Endothelial cell of umbilical vein (primary cell): ENCODE measurements at regions not wholly inside any gene's neighbourhood (a gene's known extent, or its start where the extent isn't known, plus 50 kb on each side); places are given as distances from the start of the nearest gene placed in this dataset.

Source experiments
- BruUV-seq: library from RNA; stranded (reverse); fragments of 400-500 nt; replicated peaks from 2 replicates; lab custom pipeline; 2021; lab: Mats Ljungman, UMichigan
- CTCF ChIA-PET: fragments of 300-600, 350-600 bp; sonication (Branson Sonifier 250); formaldehyde crosslinking; loops from one replicate; lab custom pipeline; 2021; ENCODE audit warnings: antibody characterized with exemption, inconsistent platforms; lab: Charles Lee
- POLR2A ChIA-PET: fragments of 300-600, 350-600 bp; sonication (Branson Sonifier 250); formaldehyde crosslinking; loops from one replicate; lab custom pipeline; 2021; ENCODE audit warnings: antibody characterized with exemption, inconsistent platforms; lab: Charles Lee
- DNase-seq: peaks from one replicate; pipeline ENCODE4 v3.0.0-alpha.2; 2011; ENCODE audit warnings: low read depth, low spot score
- FAIRE-seq: peaks from 2 replicates; lab custom pipeline; 2011; peaks lifted over from hg19 to GRCh38; lab: Jason Lieb, UNC
- H2AFZ ChIP-seq: 2 replicates; pipeline ENCODE4 v1.6.0; 2012; ENCODE audit warnings: low read depth, low read length, control low read depth, inconsistent platforms
- H3K27ac ChIP-seq: 2 replicates; pipeline ENCODE4 v1.5.1; 2011; ENCODE audit warnings: low read depth, mild to moderate bottlenecking, control low read depth, low read length, moderate library complexity; ENCODE audit not compliant: insufficient read depth
- H3K27me3 ChIP-seq, 2 experiments: 2 replicates each; pipeline versions ENCODE4 v1.6.0 to v1.6.1; 2011; ENCODE audit warnings: low read length in 2 of 2, mixed read lengths in 1 of 2; ENCODE audit not compliant: control insufficient read depth in 2 of 2, insufficient read depth in 2 of 2
- H3K36me3 ChIP-seq, 2 experiments: 2 replicates in 1 of 2; 3 replicates in 1 of 2; pipeline ENCODE4 v1.5.1; 2011; ENCODE audit warnings: low read length in 2 of 2, mild to moderate bottlenecking in 1 of 2, moderate library complexity in 1 of 2; ENCODE audit not compliant: control insufficient read depth in 2 of 2, insufficient read depth in 2 of 2; ENCODE audit errors: extremely low read depth in 1 of 2
- H3K4me1 ChIP-seq: 3 replicates; pipeline ENCODE4 v1.5.1; 2011; ENCODE audit warnings: mild to moderate bottlenecking, low read length; ENCODE audit not compliant: control insufficient read depth, insufficient read depth; ENCODE audit errors: extremely low read depth
- H3K4me2 ChIP-seq: 2 replicates; pipeline ENCODE4 v1.6.1; 2011; ENCODE audit warnings: low read length, control low read depth, mixed read lengths; ENCODE audit not compliant: insufficient read depth
- H3K4me3 ChIP-seq, 3 experiments: fragments of 200-600 bp in 1 of 3; sonication (generic), shearing (Covaris generic) in 1 of 3; replicated peaks in 1 of 3; 2 replicates each; pipeline ENCODE4 v1.5.1; 2011 to 2016; ENCODE audit warnings: control low read depth in 3 of 3, low read length in 3 of 3, mild to moderate bottlenecking in 2 of 3, inconsistent platforms in 1 of 3, low read depth in 1 of 3, moderate library complexity in 1 of 3; ENCODE audit not compliant: insufficient read depth in 1 of 3
- H3K79me2 ChIP-seq: 2 replicates; pipeline ENCODE4 v1.6.0; 2012; ENCODE audit warnings: low read length, inconsistent platforms; ENCODE audit not compliant: control insufficient read depth, insufficient read depth
- H3K9ac ChIP-seq: replicated peaks from 2 replicates; pipeline ENCODE3; 2011; ENCODE audit warnings: low read length, control low read depth; ENCODE audit not compliant: insufficient read depth; ENCODE audit errors: extremely low read depth
- H3K9me1 ChIP-seq: replicated peaks from 3 replicates; pipeline ENCODE4 v1.6.0; 2011; ENCODE audit warnings: mild to moderate bottlenecking, low read length; ENCODE audit not compliant: control insufficient read depth, insufficient read depth; ENCODE audit errors: extremely low read depth
- H3K9me3 ChIP-seq: replicated peaks from 2 replicates; pipeline ENCODE4 v1.5.1; 2012; ENCODE audit warnings: low read length, inconsistent platforms; ENCODE audit not compliant: control insufficient read depth, insufficient read depth
- H4K20me1 ChIP-seq: replicated peaks from 2 replicates; pipeline ENCODE3; 2011; ENCODE audit warnings: mild to moderate bottlenecking, low read length; ENCODE audit not compliant: control insufficient read depth, insufficient read depth; ENCODE audit errors: extremely low read depth
- CTCF ChIP-seq, 2 donors: IDR thresholded peaks; 1 replicate in 1 of 2; 2 replicates in 1 of 2; pipeline ENCODE4 v1.5.1; 2011; ENCODE audit warnings: low read length in 2 of 2, mild to moderate bottlenecking in 2 of 2, moderate library complexity in 2 of 2, control low read depth in 1 of 2, inconsistent platforms in 1 of 2, low read depth in 1 of 2; ENCODE audit not compliant: insufficient read depth in 1 of 2; ENCODE audit errors: extremely low read depth in 1 of 2
- EZH2 ChIP-seq: IDR thresholded peaks from 2 replicates; pipeline ENCODE4 v1.6.1; 2012; ENCODE audit warnings: borderline replicate concordance, low read depth, mild to moderate bottlenecking, moderate library complexity, low read length, inconsistent platforms; ENCODE audit not compliant: severe bottlenecking
- FOS ChIP-seq: IDR thresholded peaks from 2 replicates; pipeline ENCODE4 v1.6.1; 2011; ENCODE audit warnings: mild to moderate bottlenecking, low read length, moderate library complexity, borderline replicate concordance; ENCODE audit not compliant: insufficient read depth
- GATA2 ChIP-seq: IDR thresholded peaks from 2 replicates; pipeline ENCODE4 v1.7.0; 2011; ENCODE audit warnings: low read depth, mild to moderate bottlenecking, moderate library complexity, mixed read lengths, low read length; ENCODE audit not compliant: insufficient read length, insufficient read depth
- JUN ChIP-seq: IDR thresholded peaks from 2 replicates; pipeline ENCODE4 v1.6.1; 2011; ENCODE audit warnings: borderline replicate concordance, low read depth; ENCODE audit not compliant: insufficient read length, insufficient read depth
- MYC ChIP-seq: IDR thresholded peaks from one replicate; pipeline ENCODE4 v1.6.1; 2011; ENCODE audit warnings: mild to moderate bottlenecking, low read depth, low read length
- POLR2A ChIP-seq: IDR thresholded peaks from 2 replicates; pipeline ENCODE4 v1.6.1; 2012; ENCODE audit warnings: low read depth, mild to moderate bottlenecking, control low read depth, low read length
- POLR2AphosphoS5 ChIP-seq: IDR thresholded peaks from 2 replicates; pipeline ENCODE4 v1.6.1; 2012; ENCODE audit warnings: low read depth, mild to moderate bottlenecking, control low read depth, low read length, moderate library complexity; ENCODE audit not compliant: insufficient read depth
- dilution Hi-C: fragments of 300-500 bp; cut with MboI; formaldehyde crosslinking; loops from one replicate; pipeline ENCODE4 v1.15.0; 2019; ENCODE audit warnings: low sequenced_read_pairs; ENCODE audit not compliant: extremely low pct_ligation_motif_present
- intact Hi-C: fragments of 100-400 bp; cut with micrococcal nuclease; formaldehyde crosslinking; loops from one replicate; pipeline ENCODE4 v1.10.0; 2022
- TF ChIP-seq, protein P1 (sequence below): IDR thresholded peaks from 2 replicates; pipeline ENCODE4 v1.6.1; 2011; ENCODE audit not compliant: insufficient read depth, insufficient read length

- Histone ChIP-seq H3K79me2 (no peaks in the 10 kb centered on the region), H2AFZ (no peak overlapping the region), H3K4me3 (no peak overlapping the region), H3K4me2 (no peak overlapping the region), H4K20me1 (no peaks in the 10 kb centered on the region), H3K36me3 (no peaks in the 10 kb centered on the region), H3K27ac (no peak overlapping the region), H3K9me1 (no peaks in the 10 kb centered on the region), H3K9ac (no peak overlapping the region), H3K4me1 (no peaks in the 10 kb centered on the region), H3K27me3 (no peaks in the 10 kb centered on the region), H3K9me3 (no peaks in the 10 kb centered on the region)
- BruUV-seq: no TSS peak
- intact Hi-C loops: loop anchor here (10.0 kb wide), 1 partner anchor 844 kb away; no protein-coding TSS in a partner anchor
- CTCF ChIA-PET: no interaction called here
- POLR2A ChIA-PET: no interaction called here
- TF ChIP-seq GATA2 (no peak), JUN (no peak), POLR2AphosphoS5 (no peak), FOS (no peak), CTCF (IDR thresholded peaks at IDR 0.05; ENCODE audit: extremely low read depth in 1 of 2, insufficient read depth in 1 of 2, low read depth in 1 of 2, low read length in 2 of 2) (no peak), POLR2A (no peak), MYC (no peak), EZH2 (no peak)
- TF ChIP-seq, protein P1, sequence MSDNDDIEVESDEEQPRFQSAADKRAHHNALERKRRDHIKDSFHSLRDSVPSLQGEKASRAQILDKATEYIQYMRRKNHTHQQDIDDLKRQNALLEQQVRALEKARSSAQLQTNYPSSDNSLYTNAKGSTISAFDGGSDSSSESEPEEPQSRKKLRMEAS: no peak
- DNase-seq: no peak
- FAIRE-seq: no peak
- dilution Hi-C loops: no loop called here
Measured at GRCh38 chr3:86739244-86739643, 251.7 kb downstream of the VGLL3 start.
